GM23338 (cell line): ENCODE measurements at regions not wholly inside any gene's neighbourhood (a gene's known extent, or its start where the extent isn't known, plus 50 kb on each side); places are given as distances from the start of the nearest gene placed in this dataset.

Source experiments
- ATAC-seq: fragments of 200-7000 bp; cut with Tn5 transposase; 3 replicates; pipeline ENCODE4 v1.9.1; 2020
- DNase-seq: peaks from one replicate; pipeline ENCODE4 v3.0.0-alpha.2; 2015; ENCODE audit warnings: low spot score
- H2AFZ ChIP-seq: fragments of 200-600 bp; sonication (generic); 2 replicates; pipeline ENCODE4 v1.8.0; 2016; ENCODE audit warnings: antibody characterized with exemption, mild to moderate bottlenecking, moderate library complexity
- H3F3A ChIP-seq: fragments of 200-600 bp; sonication (generic); replicated peaks from 2 replicates; pipeline ENCODE4 v1.8.0; 2017; ENCODE audit warnings: antibody characterized with exemption, mixed run types, low read depth
- H3K27ac ChIP-seq: fragments of 200-600 bp; sonication (generic); 2 replicates; pipeline ENCODE4 v1.6.1; 2016; ENCODE audit warnings: low read depth
- H3K27me3 ChIP-seq: fragments of 200-600 bp; sonication (generic); 2 replicates; pipeline ENCODE4 v1.8.0; 2016; ENCODE audit warnings: mild to moderate bottlenecking, mixed run types, moderate library complexity; ENCODE audit not compliant: insufficient read depth
- H3K36me3 ChIP-seq: fragments of 200-600 bp; sonication (generic); 2 replicates; pipeline ENCODE4 v1.8.0; 2016; ENCODE audit warnings: mild to moderate bottlenecking; ENCODE audit not compliant: insufficient read depth
- H3K4me1 ChIP-seq: fragments of 200-600 bp; sonication (generic); 2 replicates; pipeline ENCODE4 v1.8.0; 2016; ENCODE audit warnings: mild to moderate bottlenecking, moderate library complexity; ENCODE audit not compliant: insufficient read depth
- H3K4me2 ChIP-seq: fragments of 200-600 bp; sonication (generic); 2 replicates; pipeline ENCODE4 v1.7.1; 2017; ENCODE audit warnings: mixed run types
- H3K4me3 ChIP-seq: fragments of 200-600 bp; sonication (generic); 2 replicates; pipeline ENCODE4 v1.6.1; 2016; ENCODE audit warnings: mixed run types
- H3K79me2 ChIP-seq: fragments of 200-600 bp; sonication (generic); replicated peaks from 2 replicates; pipeline ENCODE4 v1.8.0; 2017; ENCODE audit warnings: mild to moderate bottlenecking; ENCODE audit not compliant: insufficient read depth
- H3K9me2 ChIP-seq: fragments of 200-600 bp; sonication (generic); 2 replicates; pipeline ENCODE4 v1.8.0; 2017; ENCODE audit not compliant: insufficient read depth
- H4K20me1 ChIP-seq: fragments of 200-600 bp; sonication (generic); replicated peaks from 2 replicates; pipeline ENCODE4 v1.8.0; 2017; ENCODE audit warnings: mild to moderate bottlenecking; ENCODE audit not compliant: insufficient read depth
- H3K27ac Mint-ChIP-seq: 2 replicates; pipeline ENCODE4 v1.8.0; 2020; ENCODE audit warnings: inconsistent platforms, mild to moderate bottlenecking, moderate library complexity, mixed read lengths
- H3K27me3 Mint-ChIP-seq: 3 replicates; pipeline ENCODE4 v1.8.0; 2022; ENCODE audit warnings: low read depth, mild to moderate bottlenecking, moderate library complexity, mixed read lengths, inconsistent platforms; ENCODE audit not compliant: insufficient read depth, poor library complexity
- H3K36me3 Mint-ChIP-seq: 3 replicates; pipeline ENCODE4 v1.8.0; 2021; ENCODE audit warnings: low read depth, mild to moderate bottlenecking, inconsistent platforms, moderate library complexity, mixed read lengths
- H3K4me1 Mint-ChIP-seq: 3 replicates; pipeline ENCODE4 v1.8.0; 2020; ENCODE audit warnings: mild to moderate bottlenecking, inconsistent platforms, mixed read lengths
- H3K4me3 Mint-ChIP-seq: 3 replicates; pipeline ENCODE4 v1.8.0; 2021; ENCODE audit warnings: moderate library complexity, mild to moderate bottlenecking, inconsistent platforms, mixed read lengths
- H3K9me3 Mint-ChIP-seq: 3 replicates; pipeline ENCODE4 v1.8.0; 2020; ENCODE audit warnings: moderate library complexity, mild to moderate bottlenecking, inconsistent platforms, mixed read lengths
- CREB1 ChIP-seq: fragments of 250-450 bp; sonication (Bioruptor Pico); IDR thresholded peaks from 2 replicates; pipeline ENCODE4 v1.5.0; 2020; ENCODE audit warnings: low read depth, mild to moderate bottlenecking, moderate library complexity
- ETS1 ChIP-seq: IDR thresholded peaks from 2 replicates; pipeline ENCODE4 v1.6.1; 2016; ENCODE audit warnings: antibody characterized with exemption
- EZH2 ChIP-seq: fragments of 200-600 bp; sonication (generic); IDR thresholded peaks from one replicate; pipeline ENCODE4 v1.8.0; 2017; ENCODE audit warnings: antibody characterized with exemption, mild to moderate bottlenecking, low read depth; ENCODE audit not compliant: unreplicated experiment
- EZH2phosphoT487 ChIP-seq: fragments of 200-600 bp; sonication (generic); IDR thresholded peaks from one replicate; pipeline ENCODE4 v1.8.1; 2018; ENCODE audit warnings: antibody characterized with exemption; ENCODE audit not compliant: unreplicated experiment
- JUNB ChIP-seq: IDR thresholded peaks from one replicate; pipeline ENCODE4 v1.6.1; 2016; ENCODE audit warnings: antibody characterized with exemption; ENCODE audit not compliant: unreplicated experiment
- NANOG ChIP-seq: IDR thresholded peaks from 2 replicates; pipeline ENCODE4 v1.6.1; 2016; ENCODE audit warnings: antibody characterized with exemption, borderline replicate concordance
- REST ChIP-seq: IDR thresholded peaks from one replicate; pipeline ENCODE4 v1.6.1; 2018; ENCODE audit warnings: antibody characterized with exemption; ENCODE audit not compliant: unreplicated experiment
- STAT1 ChIP-seq: IDR thresholded peaks from one replicate; pipeline ENCODE4 v1.6.1; 2016; ENCODE audit warnings: antibody characterized with exemption; ENCODE audit not compliant: unreplicated experiment
- ZNF114 ChIP-seq: fragments of 250-450 bp; sonication (Bioruptor Pico); IDR thresholded peaks from 2 replicates; pipeline ENCODE4 v1.5.0; 2020; ENCODE audit warnings: mild to moderate bottlenecking, moderate library complexity
- ZNF331 ChIP-seq: fragments of 250-450 bp; sonication (Bioruptor Pico); IDR thresholded peaks from 2 replicates; pipeline ENCODE4 v1.5.0; 2020; ENCODE audit warnings: low read depth, mild to moderate bottlenecking, moderate library complexity
- ZNF462 ChIP-seq: fragments of 250-450 bp; sonication (Bioruptor Pico); IDR thresholded peaks from 2 replicates; pipeline ENCODE4 v1.5.0; 2020; ENCODE audit warnings: mild to moderate bottlenecking, moderate library complexity

GRCh38 chr11:69394869-69395246 lies 86.6 kb upstream of the LINC01488 start (continued):
- TF ChIP-seq ZNF462 = no peak
- no peak for TF ChIP-seq ZNF114 (CRISPR knock-in tag)
- TF ChIP-seq STAT1 = no peak
- no peak for TF ChIP-seq NANOG
- no peak for TF ChIP-seq EZH2
- TF ChIP-seq ZNF331 (CRISPR knock-in tag) = no peak

- Histone ChIP-seq H4K20me1 (no peaks in the 10 kb centered on the region), H3K27me3 (no peaks in the 10 kb centered on the region), H3K36me3 (no peaks in the 10 kb centered on the region), H2AFZ (no peak overlapping the region), H3F3A (no peaks in the 10 kb centered on the region), H3K9me2 (no peaks in the 10 kb centered on the region), H3K27ac (no peak overlapping the region), H3K4me1 (no peaks in the 10 kb centered on the region), H3K4me3 (no peak overlapping the region), H3K79me2 (no peaks in the 10 kb centered on the region), H3K4me2 (no peak overlapping the region)
- DNase-seq (no peak), ATAC-seq (no peak)
- peaks cover 39% of the 10 kb centered on the region for H3K9me3 Mint-ChIP-seq
- H3K4me1 Mint-ChIP-seq = peaks cover 6% of the 10 kb centered on the region; the same call in 2 of the 3 replicates
- H3K27me3 Mint-ChIP-seq = peaks cover 13% of the 10 kb centered on the region
- no peak overlapping the region for H3K4me3 Mint-ChIP-seq
- H3K27ac Mint-ChIP-seq = no peak overlapping the region
- peaks cover 15% of the 10 kb centered on the region; the same call in 2 of the 3 replicates for H3K36me3 Mint-ChIP-seq
- TF ChIP-seq EZH2 (no peak), EZH2phosphoT487 (no peak), ZNF331 (CRISPR knock-in tag) (no peak), JUNB (no peak), CREB1 (CRISPR knock-in tag) (no peak), ZNF114 (CRISPR knock-in tag) (no peak), STAT1 (no peak), REST (no peak), ETS1 (no peak)
These were observed 86.2 kb upstream of the LINC01488 start for GRCh38 chr11:69395287-69395686.
